ENCODE measurements at regions not wholly inside any gene's neighbourhood (a gene's known extent, or its start where the extent isn't known, plus 50 kb on each side); places are given as distances from the start of the nearest gene placed in this dataset.

GRCh38 chr9:36764364-36765076 lies 191.8 kb downstream of the MELK start:
- DNase-seq = peak; percentile 29 to 38

- peak in 1 of 2 experiments; percentile 38 for DNase-seq
Measured at GRCh38 chr9:36765077-36765390, 192.3 kb downstream of the MELK start.

DNA sequence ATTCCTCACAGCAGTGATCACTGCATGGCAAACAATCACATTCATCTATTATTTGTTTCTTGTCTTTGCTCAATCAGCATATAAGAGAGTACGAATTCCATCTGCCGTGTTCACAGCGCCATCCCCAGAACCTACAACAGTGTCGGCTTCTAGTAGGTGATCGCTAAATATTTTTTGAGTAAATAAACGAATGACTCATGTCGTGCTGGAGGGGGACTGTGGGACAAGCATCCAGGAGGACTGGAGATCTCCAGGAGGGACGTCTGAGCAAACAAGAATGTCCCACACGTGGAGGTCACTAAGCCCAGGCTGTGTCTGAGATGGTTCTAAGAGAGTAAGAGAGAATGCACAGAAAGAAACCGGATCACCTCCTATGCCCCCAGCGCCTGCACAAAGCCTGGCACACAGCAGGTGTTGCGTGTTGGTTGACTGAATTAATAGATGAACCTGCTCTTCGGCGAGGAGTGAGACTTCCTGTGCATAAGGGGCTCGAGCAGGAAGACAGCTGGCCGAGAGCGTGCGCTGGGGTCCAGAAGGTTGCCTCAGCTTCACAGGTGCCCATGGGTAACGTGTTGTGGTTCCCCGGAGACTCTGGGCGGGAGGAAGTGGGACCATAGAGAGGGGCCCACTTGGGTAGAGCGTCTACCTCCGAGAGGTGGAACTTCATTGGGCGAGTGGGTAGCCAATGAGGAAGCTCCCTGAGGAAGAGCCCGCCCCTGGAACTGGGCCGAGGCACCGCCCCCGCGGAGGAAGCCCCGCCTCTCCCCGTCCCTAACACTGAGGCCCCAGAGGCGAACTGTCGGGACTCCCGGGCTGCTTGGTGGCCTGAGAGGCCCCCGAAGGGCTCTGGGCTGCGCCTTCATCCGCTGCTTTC lies 193.0 kb downstream of the MELK start:
- DNase-seq = peak; percentile 89

GRCh38 chr9:36768677-36769076 lies 196.0 kb downstream of the MELK start:
- DNase-seq = no peak

DNA sequence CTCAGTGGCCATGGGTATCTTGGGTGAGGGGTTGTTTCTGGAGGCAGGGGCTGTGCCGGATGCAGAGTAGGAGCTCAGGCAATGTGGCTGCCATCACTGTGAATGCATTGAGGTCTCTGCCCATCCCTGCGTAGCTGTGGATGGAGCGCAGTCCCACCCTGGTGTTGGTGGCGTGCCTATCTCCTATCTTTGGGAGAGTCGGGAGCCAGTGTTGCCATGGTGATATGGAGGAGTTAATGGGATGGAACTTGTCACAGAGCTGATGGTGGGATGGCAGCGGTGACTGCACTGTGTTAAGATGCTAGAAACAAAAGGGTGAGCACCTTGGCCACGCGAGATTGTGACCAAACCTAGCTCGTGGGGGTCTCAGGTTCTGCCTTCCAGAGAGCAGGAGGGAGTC lies 197.3 kb downstream of the MELK start:
- DNase-seq = no peak

GRCh38 chr9:36772449-36773403 lies 200.0 kb downstream of the MELK start:
- DNase-seq = no peak

GRCh38 chr9:36778682-36779081 lies 206.0 kb downstream of the MELK start:
- DNase-seq = no peak

- no peak for DNase-seq
Measured at GRCh38 chr9:36779582-36779981, 206.9 kb downstream of the MELK start.

DNA sequence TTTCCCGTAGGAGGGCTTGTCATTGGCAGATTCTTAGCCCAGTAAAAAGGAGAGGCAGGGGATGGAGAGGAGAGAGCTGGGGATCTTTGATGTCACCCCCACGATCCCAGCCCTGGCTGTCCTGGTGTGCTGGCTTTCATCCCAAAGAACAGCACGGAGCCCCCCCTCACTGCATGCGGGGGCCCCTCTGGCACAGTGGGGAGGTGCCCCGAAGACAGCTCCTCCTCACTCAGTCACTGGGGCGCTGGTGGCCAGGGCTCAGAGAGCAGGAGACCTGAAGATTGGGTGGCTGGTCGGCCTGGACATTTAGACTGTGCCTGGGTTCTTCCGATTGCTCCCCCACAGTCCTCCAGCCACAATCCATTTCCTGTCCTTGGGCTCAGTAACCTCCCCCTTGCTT lies 207.5 kb downstream of the MELK start:
- DNase-seq = no peak

- DNase-seq = no peak
Measured at GRCh38 chr9:36781533-36781932, 208.8 kb downstream of the MELK start.
